Trophoblast cell (in vitro differentiated cells and primary cell): ENCODE measurements at regions not wholly inside any gene's neighbourhood (a gene's known extent, or its start where the extent isn't known, plus 50 kb on each side); places are given as distances from the start of the nearest gene placed in this dataset.

Source experiments
- DNase-seq, 2 donors: peaks; one replicate each; pipeline ENCODE4 v3.0.0-alpha.2; 2016
- H2AFZ ChIP-seq: 2 replicates; pipeline ENCODE4 v1.6.1; 2013; ENCODE audit warnings: low read length, moderate library complexity, mild to moderate bottlenecking; ENCODE audit not compliant: insufficient read depth, poor library complexity
- H2AK5ac ChIP-seq: 2 replicates; pipeline ENCODE4 v1.6.1; 2013; ENCODE audit warnings: mild to moderate bottlenecking, low read length
- H2BK120ac ChIP-seq: 2 replicates; pipeline ENCODE4 v1.6.1; 2013; ENCODE audit warnings: low read length, mild to moderate bottlenecking, moderate library complexity; ENCODE audit not compliant: insufficient read depth, poor library complexity
- H2BK12ac ChIP-seq: 2 replicates; pipeline ENCODE4 v1.6.1; 2013; ENCODE audit warnings: mild to moderate bottlenecking, low read length, moderate library complexity
- H2BK5ac ChIP-seq: 2 replicates; pipeline ENCODE4 v1.6.1; 2013; ENCODE audit warnings: low read length, low read depth, moderate library complexity, mild to moderate bottlenecking; ENCODE audit not compliant: poor library complexity
- H3K14ac ChIP-seq: 2 replicates; pipeline ENCODE4 v1.6.1; 2013; ENCODE audit warnings: mild to moderate bottlenecking, low read length
- H3K18ac ChIP-seq: 2 replicates; pipeline ENCODE4 v1.6.1; 2013; ENCODE audit warnings: mild to moderate bottlenecking, low read length
- H3K23ac ChIP-seq: 2 replicates; pipeline ENCODE4 v1.6.1; 2013; ENCODE audit warnings: low read length
- H3K27ac ChIP-seq: 2 replicates; pipeline ENCODE4 v1.5.1; 2013; ENCODE audit warnings: low read depth, mild to moderate bottlenecking, inconsistent platforms, low read length, moderate library complexity
- H3K27me3 ChIP-seq: 2 replicates; pipeline ENCODE4 v1.6.1; 2013; ENCODE audit warnings: inconsistent platforms, mild to moderate bottlenecking, low read length, moderate library complexity; ENCODE audit not compliant: insufficient read depth
- H3K36me3 ChIP-seq, 2 experiments: 1 replicate in 1 of 2; 2 replicates in 1 of 2; pipeline ENCODE4 v1.6.1; 2013; ENCODE audit warnings: low read length in 2 of 2, mild to moderate bottlenecking in 2 of 2, moderate library complexity in 1 of 2; ENCODE audit not compliant: insufficient read depth in 2 of 2, control insufficient read depth in 1 of 2
- H3K4ac ChIP-seq: 2 replicates; pipeline ENCODE4 v1.6.1; 2013; ENCODE audit warnings: low read depth, mild to moderate bottlenecking, low read length, moderate library complexity
- H3K4me1 ChIP-seq, 2 experiments: 1 replicate in 1 of 2; 2 replicates in 1 of 2; pipeline ENCODE4 v1.6.1; 2013; ENCODE audit warnings: low read length in 2 of 2, mild to moderate bottlenecking in 2 of 2, moderate library complexity in 1 of 2; ENCODE audit not compliant: insufficient read depth in 2 of 2, control insufficient read depth in 1 of 2
- H3K4me2 ChIP-seq: 2 replicates; pipeline ENCODE4 v1.6.1; 2013; ENCODE audit warnings: inconsistent platforms, mild to moderate bottlenecking, low read length, moderate library complexity
- H3K4me3 ChIP-seq: 2 replicates; pipeline ENCODE4 v1.5.1; 2013; ENCODE audit warnings: mild to moderate bottlenecking, low read depth, low read length, inconsistent platforms
- H3K79me1 ChIP-seq: one replicate; pipeline ENCODE4 v1.6.1; 2013; ENCODE audit warnings: low read length
- H3K79me2 ChIP-seq: 2 replicates; pipeline ENCODE4 v1.6.1; 2013; ENCODE audit warnings: low read length, mild to moderate bottlenecking; ENCODE audit not compliant: control insufficient read depth, insufficient read depth, poor library complexity
- H3K9ac ChIP-seq: 2 replicates; pipeline ENCODE4 v1.6.1; 2013; ENCODE audit warnings: mild to moderate bottlenecking, low read length
- H3K9me3 ChIP-seq: 2 replicates; pipeline ENCODE4 v1.6.1; 2013; ENCODE audit warnings: low read depth, mild to moderate bottlenecking, control low read depth, inconsistent platforms, low read length; ENCODE audit not compliant: insufficient read depth
- H4K12ac ChIP-seq: 2 replicates; pipeline ENCODE4 v1.6.1; 2013; ENCODE audit warnings: low read depth, mild to moderate bottlenecking, low read length, moderate library complexity
- H4K8ac ChIP-seq: 2 replicates; pipeline ENCODE4 v1.6.1; 2013; ENCODE audit warnings: low read depth, mild to moderate bottlenecking, low read length, moderate library complexity
- H4K91ac ChIP-seq: one replicate; pipeline ENCODE4 v1.6.1; 2013; ENCODE audit warnings: low read depth, mild to moderate bottlenecking, low read length, moderate library complexity
- WGBS: extraction: QIAGEN DNeasy Blood & Tissue Kit; methylation state at CpG from one replicate; pipeline ENCODE4 v1.1.7; 2013; ENCODE audit warnings: missing lambda C conversion rate; ENCODE audit not compliant: insufficient read length, insufficient coverage; ENCODE audit errors: extremely low coverage; 5-methylcytosine and 5-hydroxymethylcytosine counted together

GRCh38 chr3:101043687-101044078, 50.5 kb upstream of the ABI3BP start:
- no peak overlapping the region for H3K9ac ChIP-seq
- H2BK5ac ChIP-seq, result no peak overlapping the region
- H3K27ac ChIP-seq, result no peak overlapping the region
- no peak for DNase-seq
- H3K18ac ChIP-seq, result no peak overlapping the region
- no peak overlapping the region for H4K91ac ChIP-seq
- no peak overlapping the region for H2BK12ac ChIP-seq
- H2BK120ac ChIP-seq, result no peak overlapping the region
- no peak overlapping the region for H3K23ac ChIP-seq
- H3K4ac ChIP-seq, result no peak overlapping the region
- peaks cover 2% of the 10 kb centered on the region for H3K9me3 ChIP-seq
- H3K4me3 ChIP-seq, result no peak overlapping the region
- no peaks in the 10 kb centered on the region for H3K79me1 ChIP-seq
- H3K79me2 ChIP-seq, result no peaks in the 10 kb centered on the region
- no peak overlapping the region for H2AK5ac ChIP-seq
- no peak overlapping the region for H2AFZ ChIP-seq
- no peak overlapping the region for H3K4me2 ChIP-seq
- no peak overlapping the region for H4K8ac ChIP-seq
- H3K27me3 ChIP-seq, result no peaks in the 10 kb centered on the region
- no CpG with 5 or more reads among the region's 2 CpGs for WGBS
- H3K36me3 ChIP-seq, result no peaks in the 10 kb centered on the region
- H4K12ac ChIP-seq, result no peak overlapping the region
- H3K4me1 ChIP-seq, result no peaks in the 10 kb centered on the region
- no peak overlapping the region for H3K14ac ChIP-seq

GRCh38 chr3:101042996-101043686, 49.9 kb upstream of the ABI3BP start:
- Histone ChIP-seq H4K8ac (no peak overlapping the region), H3K18ac (no peak overlapping the region), H3K14ac (no peak overlapping the region), H3K36me3 (no peaks in the 10 kb centered on the region), H3K9me3 (peaks cover 2% of the 10 kb centered on the region), H3K4ac (no peak overlapping the region), H3K4me2 (no peak overlapping the region), H3K4me3 (no peak overlapping the region), H4K91ac (no peak overlapping the region), H3K79me1 (no peaks in the 10 kb centered on the region), H3K27me3 (no peaks in the 10 kb centered on the region), H2BK120ac (no peak overlapping the region), H2AK5ac (no peak overlapping the region), H3K9ac (no peak overlapping the region), H3K27ac (no peak overlapping the region), H3K4me1 (no peaks in the 10 kb centered on the region), H3K23ac (no peak overlapping the region), H2BK12ac (no peak overlapping the region), H4K12ac (no peak overlapping the region), H2AFZ (no peak overlapping the region), H3K79me2 (no peaks in the 10 kb centered on the region), H2BK5ac (no peak overlapping the region)
- DNase-seq, result no peak
